ENCODE measurements at regions not wholly inside any gene's neighbourhood (a gene's known extent, or its start where the extent isn't known, plus 50 kb on each side); places are given as distances from the start of the nearest gene placed in this dataset.

DNA sequence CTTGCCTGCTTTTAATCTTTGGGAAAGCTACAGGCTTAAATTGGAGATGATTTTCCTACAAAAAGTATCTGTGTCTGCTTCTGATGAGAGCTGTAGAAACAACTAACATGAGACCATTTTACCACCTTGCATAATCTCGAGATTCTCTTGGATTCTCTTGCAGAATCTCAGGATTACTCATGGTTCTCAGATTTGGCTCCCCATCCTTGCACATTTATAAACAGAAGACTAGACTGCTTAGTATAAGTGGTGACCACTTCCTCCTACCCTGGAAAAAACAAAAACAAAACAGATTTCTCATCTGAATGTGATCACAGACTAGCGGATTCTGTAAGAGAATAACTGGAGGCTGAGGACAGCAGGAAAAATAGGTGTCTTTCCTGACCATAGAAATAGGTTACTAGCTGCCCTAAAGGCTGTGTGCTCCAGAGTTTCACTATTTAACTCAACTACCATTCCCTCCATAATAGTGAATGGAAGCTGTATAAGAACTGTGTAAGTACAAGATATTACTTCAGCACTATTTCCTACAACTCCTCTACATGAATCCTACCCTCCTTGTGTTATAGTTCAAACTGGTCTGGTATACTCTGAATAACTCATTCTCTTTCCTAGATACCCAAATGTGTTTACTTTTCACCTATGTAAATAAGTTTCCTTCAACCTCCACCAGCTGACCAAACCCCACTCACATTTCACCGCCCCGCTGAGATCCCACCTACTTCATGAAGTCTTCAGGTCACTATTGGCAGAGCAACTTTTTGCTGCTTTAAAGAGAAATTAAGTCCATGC, 122.2 kb upstream of the C2CD4B start:
- H3K9me3 Mint-ChIP-seq: peaks cover 9% of the 10 kb centered on the region
- intact Hi-C loops (cut with micrococcal nuclease): no loop called here
- no peaks in the 10 kb centered on the region for H3K36me3 Mint-ChIP-seq (ENCODE audit: low read depth)
- no peak overlapping the region for H3K4me3 Mint-ChIP-seq
- H3K27ac Mint-ChIP-seq: no peak overlapping the region
- H3K4me1 Mint-ChIP-seq (ENCODE audit: low read depth): no peaks in the 10 kb centered on the region
- peaks cover 14% of the 10 kb centered on the region for H3K27me3 Mint-ChIP-seq

- Mint-ChIP-seq H3K4me3 (no peak overlapping the region), H3K9me3 (peaks cover 13% of the 10 kb centered on the region), H3K4me1 (ENCODE audit: low read depth) (no peaks in the 10 kb centered on the region), H3K36me3 (ENCODE audit: low read depth) (no peaks in the 10 kb centered on the region), H3K27me3 (peaks cover 14% of the 10 kb centered on the region), H3K27ac (no peak overlapping the region)
- intact Hi-C loops (cut with micrococcal nuclease): no loop called here
Measured at GRCh38 chr15:62288361-62289017, 123.4 kb upstream of the C2CD4B start.

DNA sequence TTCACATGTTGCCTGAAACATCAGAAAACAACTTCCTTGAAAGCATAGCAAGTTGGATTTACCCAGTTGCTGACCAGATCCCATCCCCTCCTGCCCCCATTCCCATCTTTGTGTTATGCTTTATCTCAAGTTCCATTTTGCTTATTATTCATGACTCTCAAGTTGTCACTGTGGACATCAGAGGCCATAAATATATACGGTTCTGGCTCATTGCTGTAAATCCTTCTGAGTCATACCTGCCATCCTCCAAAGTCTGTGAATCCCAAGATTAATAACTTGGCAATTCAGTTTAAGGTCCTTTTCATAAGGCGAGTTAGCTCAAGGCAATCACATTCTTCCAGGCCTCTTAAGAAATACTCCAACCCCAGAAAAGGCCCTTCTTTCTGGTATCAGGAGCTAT, 126.2 kb upstream of the C2CD4B start:
- H3K4me3 Mint-ChIP-seq: no peak overlapping the region
- H3K9me3 Mint-ChIP-seq: peaks cover 13% of the 10 kb centered on the region
- H3K27me3 Mint-ChIP-seq: peaks cover 14% of the 10 kb centered on the region
- H3K27ac Mint-ChIP-seq: no peak overlapping the region
- no peaks in the 10 kb centered on the region for H3K4me1 Mint-ChIP-seq (ENCODE audit: low read depth)
- no peaks in the 10 kb centered on the region for H3K36me3 Mint-ChIP-seq (ENCODE audit: low read depth)
- intact Hi-C loops (cut with micrococcal nuclease): no loop called here

- intact Hi-C loops (cut with micrococcal nuclease): no loop called here
- Mint-ChIP-seq H3K27ac (no peak overlapping the region), H3K27me3 (peaks cover 8% of the 10 kb centered on the region), H3K4me3 (no peak overlapping the region), H3K36me3 (ENCODE audit: low read depth) (no peaks in the 10 kb centered on the region), H3K4me1 (ENCODE audit: low read depth) (no peaks in the 10 kb centered on the region), H3K9me3 (peaks cover 7% of the 10 kb centered on the region)
Measured at GRCh38 chr15:62296756-62297507, 131.8 kb upstream of the C2CD4B start.

DNA sequence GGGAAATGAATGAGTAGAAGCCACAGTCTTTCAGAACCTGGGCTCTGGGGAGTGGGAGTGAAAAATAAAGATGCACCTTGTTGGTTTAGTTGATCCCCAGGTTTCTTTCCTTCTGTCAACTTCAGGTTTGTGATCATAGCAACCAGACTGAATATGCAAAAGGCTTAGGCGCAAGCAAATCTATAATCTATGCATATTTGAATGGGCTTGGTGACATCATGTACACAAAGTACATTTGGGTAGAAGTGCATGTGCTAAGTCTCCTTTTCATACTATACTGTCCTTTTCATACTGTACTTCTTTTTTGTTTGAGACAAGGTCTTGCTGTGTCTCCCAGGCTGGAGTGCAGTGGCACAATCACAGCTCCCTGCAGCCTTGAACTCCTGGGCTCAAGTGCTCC, 132.4 kb upstream of the C2CD4B start:
- intact Hi-C loops (cut with micrococcal nuclease): no loop called here
- Mint-ChIP-seq H3K27ac (no peak overlapping the region), H3K36me3 (ENCODE audit: low read depth) (no peaks in the 10 kb centered on the region), H3K9me3 (peaks cover 1% of the 10 kb centered on the region), H3K4me3 (no peak overlapping the region), H3K4me1 (ENCODE audit: low read depth) (no peaks in the 10 kb centered on the region), H3K27me3 (peaks cover 10% of the 10 kb centered on the region)

DNA sequence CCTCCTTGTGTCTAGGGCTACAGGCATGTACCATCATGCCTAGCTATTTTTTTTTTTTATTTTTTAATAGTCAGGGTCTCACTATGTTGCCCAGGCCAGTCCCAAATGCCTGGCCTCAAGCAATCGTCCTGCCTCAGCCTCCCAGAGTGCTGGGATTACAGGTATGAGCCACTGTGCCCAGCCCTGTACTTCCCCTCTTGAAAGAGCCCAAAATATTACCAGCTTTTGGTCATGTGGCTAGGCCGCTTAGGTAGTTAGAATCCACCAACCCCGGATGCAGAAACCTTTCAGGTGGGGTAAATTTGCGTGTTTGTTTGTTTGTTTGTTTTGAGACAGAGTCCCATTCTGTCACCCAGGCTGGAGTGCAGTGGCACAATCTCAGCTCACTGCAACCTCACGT, 132.8 kb upstream of the C2CD4B start:
- no peaks in the 10 kb centered on the region for H3K9me3 Mint-ChIP-seq
- H3K27ac Mint-ChIP-seq: no peak overlapping the region
- peaks cover 10% of the 10 kb centered on the region for H3K27me3 Mint-ChIP-seq
- intact Hi-C loops (cut with micrococcal nuclease): no loop called here
- no peaks in the 10 kb centered on the region for H3K4me1 Mint-ChIP-seq (ENCODE audit: low read depth)
- no peak overlapping the region for H3K4me3 Mint-ChIP-seq
- no peaks in the 10 kb centered on the region for H3K36me3 Mint-ChIP-seq (ENCODE audit: low read depth)

GRCh38 chr15:62298811-62299210, 133.7 kb upstream of the C2CD4B start:
- intact Hi-C loops (cut with micrococcal nuclease): no loop called here

GRCh38 chr15:62299541-62299940, 134.5 kb upstream of the C2CD4B start:
- Mint-ChIP-seq H3K4me3 (no peak overlapping the region), H3K4me1 (ENCODE audit: low read depth) (no peaks in the 10 kb centered on the region)

More at GRCh38 chr15:62298811-62299210, 133.7 kb upstream of the C2CD4B start:
- H3K27me3 Mint-ChIP-seq: peaks cover 10% of the 10 kb centered on the region
- no peaks in the 10 kb centered on the region for H3K4me1 Mint-ChIP-seq (ENCODE audit: low read depth)
- no peaks in the 10 kb centered on the region for H3K9me3 Mint-ChIP-seq
- H3K36me3 Mint-ChIP-seq (ENCODE audit: low read depth): no peaks in the 10 kb centered on the region
- no peak overlapping the region for H3K27ac Mint-ChIP-seq
- H3K4me3 Mint-ChIP-seq: no peak overlapping the region

GRCh38 chr15:62301993-62302675, 137.0 kb upstream of the C2CD4B start:
- intact Hi-C loops (cut with micrococcal nuclease): no loop called here
- H3K36me3 Mint-ChIP-seq (ENCODE audit: low read depth): no peaks in the 10 kb centered on the region
- no peak overlapping the region for H3K27ac Mint-ChIP-seq
- no peak overlapping the region for H3K4me3 Mint-ChIP-seq
- no peaks in the 10 kb centered on the region for H3K9me3 Mint-ChIP-seq
- H3K4me1 Mint-ChIP-seq (ENCODE audit: low read depth): peaks cover 6% of the 10 kb centered on the region
- H3K27me3 Mint-ChIP-seq: peaks cover 4% of the 10 kb centered on the region

More at GRCh38 chr15:62299541-62299940, 134.5 kb upstream of the C2CD4B start:
- intact Hi-C loops (cut with micrococcal nuclease): no loop called here
- H3K27me3 Mint-ChIP-seq: peaks cover 9% of the 10 kb centered on the region
- no peaks in the 10 kb centered on the region for H3K36me3 Mint-ChIP-seq (ENCODE audit: low read depth)
- H3K9me3 Mint-ChIP-seq: no peaks in the 10 kb centered on the region
- H3K27ac Mint-ChIP-seq: no peak overlapping the region

- intact Hi-C loops (cut with micrococcal nuclease): no loop called here
- no peak overlapping the region for H3K4me3 Mint-ChIP-seq
- no peaks in the 10 kb centered on the region for H3K36me3 Mint-ChIP-seq (ENCODE audit: low read depth)
- no peak overlapping the region for H3K27ac Mint-ChIP-seq
- H3K27me3 Mint-ChIP-seq: peaks cover 7% of the 10 kb centered on the region
- no peaks in the 10 kb centered on the region for H3K9me3 Mint-ChIP-seq
- H3K4me1 Mint-ChIP-seq (ENCODE audit: low read depth): peaks cover 6% of the 10 kb centered on the region
Measured at GRCh38 chr15:62306851-62307504, 141.9 kb upstream of the C2CD4B start.

- H3K36me3 Mint-ChIP-seq (ENCODE audit: low read depth): no peaks in the 10 kb centered on the region
- intact Hi-C loops (cut with micrococcal nuclease): no loop called here
- H3K27me3 Mint-ChIP-seq: peaks cover 6% of the 10 kb centered on the region
- no peak overlapping the region for H3K27ac Mint-ChIP-seq
- H3K4me3 Mint-ChIP-seq: no peak overlapping the region
- H3K4me1 Mint-ChIP-seq (ENCODE audit: low read depth): peaks cover 6% of the 10 kb centered on the region
- no peaks in the 10 kb centered on the region for H3K9me3 Mint-ChIP-seq
Measured at GRCh38 chr15:62307551-62307950, 142.5 kb upstream of the C2CD4B start.

GRCh38 chr15:62316413-62317060, 151.5 kb upstream of the C2CD4B start:
- intact Hi-C loops (cut with micrococcal nuclease): no loop called here
- H3K27me3 Mint-ChIP-seq: peaks cover 8% of the 10 kb centered on the region
- no peaks in the 10 kb centered on the region for H3K4me1 Mint-ChIP-seq (ENCODE audit: low read depth)
- no peak overlapping the region for H3K4me3 Mint-ChIP-seq
- H3K9me3 Mint-ChIP-seq: no peaks in the 10 kb centered on the region
- H3K27ac Mint-ChIP-seq: no peak overlapping the region
- H3K36me3 Mint-ChIP-seq (ENCODE audit: low read depth): no peaks in the 10 kb centered on the region

- Mint-ChIP-seq H3K4me1 (ENCODE audit: low read depth) (no peaks in the 10 kb centered on the region), H3K27ac (no peak overlapping the region), H3K4me3 (no peak overlapping the region), H3K27me3 (peaks cover 15% of the 10 kb centered on the region), H3K36me3 (ENCODE audit: low read depth) (no peaks in the 10 kb centered on the region), H3K9me3 (no peaks in the 10 kb centered on the region)
- intact Hi-C loops (cut with micrococcal nuclease): no loop called here
Measured at GRCh38 chr15:62320259-62320658, 155.2 kb upstream of the C2CD4B start.
